B cell (primary cell): ENCODE measurements at regions not wholly inside any gene's neighbourhood (a gene's known extent, or its start where the extent isn't known, plus 50 kb on each side); places are given as distances from the start of the nearest gene placed in this dataset.

Experiments used
- ATAC-seq: fragments of 200-7000 bp; cut with Tn5 transposase; one replicate; pipeline ENCODE4 v1.10.0; 2021; ENCODE audit warnings: low read depth, mild to moderate bottlenecking, moderate number of reproducible peaks, moderate library complexity
- CTCF ChIA-PET: fragments of 350-600 bp; sonication (Branson Sonifier 250); formaldehyde crosslinking; loops from one replicate; lab custom pipeline; 2021; ENCODE audit warnings: antibody characterized with exemption, inconsistent platforms; lab: Charles Lee
- POLR2A ChIA-PET: fragments of 350-600 bp; sonication (Branson Sonifier 250); formaldehyde crosslinking; loops from one replicate; lab custom pipeline; 2021; ENCODE audit warnings: antibody characterized with exemption; lab: Charles Lee
- DNase-seq: peaks from one replicate; pipeline ENCODE4 v3.0.0; 2013
- H2AFZ ChIP-seq: 2 replicates; pipeline ENCODE4 v1.6.1; 2012; ENCODE audit warnings: mild to moderate bottlenecking, low read depth, low read length; ENCODE audit not compliant: insufficient read depth, poor library complexity, severe bottlenecking
- H3K27ac ChIP-seq, 2 donors: 1 replicate in 1 of 2; 2 replicates in 1 of 2; pipeline ENCODE4 v1.5.1; 2012 to 2013; ENCODE audit warnings: low read length in 2 of 2, mild to moderate bottlenecking in 2 of 2, moderate library complexity in 1 of 2
- H3K27me3 ChIP-seq, 4 experiments: fragments of 200-600 bp in 1 of 4; sonication (generic) in 1 of 4; replicated peaks in 1 of 4; 1 replicate in 2 of 4; 2 replicates in 2 of 4; pipeline versions ENCODE4 v1.6.1 to v1.7.0; 2013 to 2016; ENCODE audit warnings: low read length in 3 of 4, mild to moderate bottlenecking in 2 of 4, mixed read lengths in 1 of 4, moderate library complexity in 1 of 4; ENCODE audit not compliant: insufficient read depth in 4 of 4, control insufficient read depth in 3 of 4; ENCODE audit errors: control extremely low read depth in 1 of 4
- H3K36me3 ChIP-seq, 2 experiments: replicated peaks in 1 of 2; 1 replicate in 1 of 2; 2 replicates in 1 of 2; pipeline versions ENCODE4 v1.6.1 to v1.7.1; 2013; ENCODE audit warnings: low read length in 1 of 2; ENCODE audit not compliant: insufficient read depth in 2 of 2, control insufficient read depth in 1 of 2; ENCODE audit errors: control extremely low read depth in 1 of 2, extremely low read depth in 1 of 2
- H3K4me1 ChIP-seq, 2 donors: fragments of 200-600 bp in 1 of 2; sonication (generic) in 1 of 2; 1 replicate in 1 of 2; 2 replicates in 1 of 2; pipeline versions ENCODE4 v1.5.1 to v1.6.1; 2013 to 2017; ENCODE audit warnings: low read length in 2 of 2; ENCODE audit not compliant: control insufficient read depth in 2 of 2, insufficient read depth in 2 of 2
- H3K4me2 ChIP-seq: replicated peaks from 2 replicates; pipeline ENCODE3; 2012; ENCODE audit warnings: mild to moderate bottlenecking, low read depth, low read length; ENCODE audit not compliant: poor library complexity, severe bottlenecking
- H3K4me3 ChIP-seq, 5 experiments: fragments of 200-600 bp in 1 of 5; sonication (generic) in 1 of 5; 1 replicate in 3 of 5; 2 replicates in 2 of 5; pipeline versions ENCODE4 v1.5.1 to v1.7.0; 2011 to 2016; ENCODE audit warnings: low read length in 4 of 5, mild to moderate bottlenecking in 4 of 5, low read depth in 2 of 5, control low read depth in 1 of 5, moderate library complexity in 1 of 5; ENCODE audit not compliant: insufficient read depth in 1 of 5; ENCODE audit errors: control extremely low read depth in 1 of 5, extremely low read depth in 1 of 5
- H3K79me2 ChIP-seq: fragments of 200-600 bp; sonication (generic); one replicate; pipeline ENCODE4 v1.6.0; 2016; ENCODE audit warnings: low read length; ENCODE audit not compliant: control insufficient read depth, insufficient read depth
- H3K9ac ChIP-seq: fragments of 200-600 bp; sonication (generic); 2 replicates; pipeline ENCODE4 v1.6.1; 2017; ENCODE audit warnings: mild to moderate bottlenecking, low read length, moderate library complexity
- H3K9me3 ChIP-seq, 3 donors: one replicate each; pipeline versions ENCODE4 v1.6.1 to v1.7.1; 2013; ENCODE audit warnings: low read length in 2 of 3; ENCODE audit not compliant: control insufficient read depth in 2 of 3, insufficient read depth in 1 of 3; ENCODE audit errors: control extremely low read depth in 1 of 3
- H4K20me1 ChIP-seq: 2 replicates; pipeline ENCODE4 v1.6.0; 2012; ENCODE audit warnings: mild to moderate bottlenecking, low read length; ENCODE audit not compliant: insufficient read depth, control insufficient read depth, poor library complexity, severe bottlenecking
- H3K27ac Mint-ChIP-seq: one replicate; pipeline ENCODE4 v1.8.0; 2021; ENCODE audit warnings: mixed read lengths
- H3K27me3 Mint-ChIP-seq: one replicate; pipeline ENCODE4 v1.8.0; 2021; ENCODE audit warnings: mixed read lengths
- H3K4me1 Mint-ChIP-seq: one replicate; pipeline ENCODE4 v1.8.0; 2021; ENCODE audit warnings: mixed read lengths
- H3K4me3 Mint-ChIP-seq: one replicate; pipeline ENCODE4 v1.8.0; 2021; ENCODE audit warnings: mixed read lengths
- H3K9me3 Mint-ChIP-seq: one replicate; pipeline ENCODE4 v1.8.0; 2022; ENCODE audit warnings: mixed read lengths; ENCODE audit not compliant: insufficient read depth
- EZH2 ChIP-seq: IDR thresholded peaks from 2 replicates; pipeline ENCODE4 v1.6.1; 2012; ENCODE audit warnings: borderline replicate concordance, low read depth, mild to moderate bottlenecking, moderate library complexity, low read length; ENCODE audit not compliant: insufficient read depth, poor library complexity, severe bottlenecking
- WGBS: methylation state at CpG from one replicate; pipeline ENCODE4 v1.1.5; 2013; ENCODE audit warnings: missing lambda C conversion rate; ENCODE audit not compliant: insufficient coverage; 5-methylcytosine and 5-hydroxymethylcytosine counted together
- intact Hi-C: fragments of 100-400 bp; cut with micrococcal nuclease; formaldehyde crosslinking; loops from one replicate; pipeline ENCODE4 v1.10.0; 2022
- TF ChIP-seq, protein P1 (sequence below): fragments of 200-600 bp; IDR thresholded peaks from one replicate; pipeline ENCODE4 v1.8.0; 2022; ENCODE audit warnings: antibody characterized with exemption, mild to moderate bottlenecking

DNA sequence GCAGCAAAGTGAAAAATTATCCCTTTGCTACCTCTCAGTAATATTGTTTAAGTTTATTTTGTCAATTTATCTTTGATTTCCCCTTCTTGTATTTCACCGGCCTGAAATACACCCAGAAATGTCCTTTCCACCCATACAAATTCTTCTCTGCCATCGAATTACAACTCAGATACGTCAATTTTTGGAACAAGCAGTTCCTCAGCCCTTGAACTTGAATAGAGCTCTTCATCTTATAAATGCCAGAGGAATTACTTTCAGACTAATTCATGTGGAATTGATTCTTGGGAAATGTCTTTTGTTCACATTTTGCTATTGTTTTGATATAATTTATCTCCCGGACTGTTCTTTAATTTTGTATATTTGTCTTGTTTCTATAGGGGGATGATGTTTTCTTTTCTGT, 1359.3 kb upstream of the MIR17HG start:
- Histone ChIP-seq H3K4me3 (no peak overlapping the region), H4K20me1 (no peaks in the 10 kb centered on the region), H3K27ac (no peak overlapping the region), H3K9me3 (peaks cover 0 to 3% (median 0%) of the 10 kb centered on the region in 3 donors), H3K4me1 (no peaks in the 10 kb centered on the region), H3K79me2 (no peaks in the 10 kb centered on the region), H3K36me3 (no peaks in the 10 kb centered on the region), H3K4me2 (no peak overlapping the region), H3K27me3 (no peaks in the 10 kb centered on the region), H2AFZ (no peak overlapping the region), H3K9ac (no peak overlapping the region)
- intact Hi-C loops = no loop called here
- ChIA-PET POLR2A (no interaction called here), CTCF (no interaction called here)
- Mint-ChIP-seq H3K4me1 (no peaks in the 10 kb centered on the region), H3K9me3 (peaks cover 3% of the 10 kb centered on the region), H3K4me3 (no peak overlapping the region), H3K27me3 (no peaks in the 10 kb centered on the region), H3K27ac (no peak overlapping the region)
- TF ChIP-seq EZH2 = no peak
- TF ChIP-seq, protein P1, sequence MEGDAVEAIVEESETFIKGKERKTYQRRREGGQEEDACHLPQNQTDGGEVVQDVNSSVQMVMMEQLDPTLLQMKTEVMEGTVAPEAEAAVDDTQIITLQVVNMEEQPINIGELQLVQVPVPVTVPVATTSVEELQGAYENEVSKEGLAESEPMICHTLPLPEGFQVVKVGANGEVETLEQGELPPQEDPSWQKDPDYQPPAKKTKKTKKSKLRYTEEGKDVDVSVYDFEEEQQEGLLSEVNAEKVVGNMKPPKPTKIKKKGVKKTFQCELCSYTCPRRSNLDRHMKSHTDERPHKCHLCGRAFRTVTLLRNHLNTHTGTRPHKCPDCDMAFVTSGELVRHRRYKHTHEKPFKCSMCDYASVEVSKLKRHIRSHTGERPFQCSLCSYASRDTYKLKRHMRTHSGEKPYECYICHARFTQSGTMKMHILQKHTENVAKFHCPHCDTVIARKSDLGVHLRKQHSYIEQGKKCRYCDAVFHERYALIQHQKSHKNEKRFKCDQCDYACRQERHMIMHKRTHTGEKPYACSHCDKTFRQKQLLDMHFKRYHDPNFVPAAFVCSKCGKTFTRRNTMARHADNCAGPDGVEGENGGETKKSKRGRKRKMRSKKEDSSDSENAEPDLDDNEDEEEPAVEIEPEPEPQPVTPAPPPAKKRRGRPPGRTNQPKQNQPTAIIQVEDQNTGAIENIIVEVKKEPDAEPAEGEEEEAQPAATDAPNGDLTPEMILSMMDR = no peak
- no CpG with 5 or more reads among the region's 4 CpGs for WGBS
- ATAC-seq (no peak), DNase-seq (no peak)

DNA sequence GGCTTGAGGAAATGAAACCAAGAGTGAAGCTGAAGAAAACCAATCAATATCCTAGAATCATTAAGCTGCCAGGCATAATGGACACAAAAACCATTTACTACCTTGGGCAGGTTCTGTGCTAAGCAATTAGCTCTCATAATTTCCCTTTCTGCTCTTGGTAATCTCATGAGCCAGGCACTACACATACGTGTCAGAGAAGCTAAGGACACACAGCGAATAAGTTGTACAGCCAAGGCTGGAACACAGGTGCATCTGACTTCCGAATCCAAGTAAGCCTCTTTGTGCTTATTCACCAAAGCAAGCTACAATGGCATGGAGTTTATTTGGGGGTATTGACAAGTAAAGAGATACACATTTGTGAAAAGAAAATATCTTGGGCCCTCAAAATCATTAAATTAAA, 1343.9 kb upstream of the MIR17HG start:
- ChIA-PET POLR2A (no interaction called here), CTCF (no interaction called here)
- H3K27me3 Mint-ChIP-seq = no peaks in the 10 kb centered on the region
- H3K27me3 ChIP-seq = no peaks in the 10 kb centered on the region
- no CpG with 5 or more reads among the region's 3 CpGs for WGBS
- no peak overlapping the region for H3K4me2 ChIP-seq
- H3K27ac ChIP-seq = no peak overlapping the region
- H3K4me1 Mint-ChIP-seq = no peaks in the 10 kb centered on the region
- H3K9me3 Mint-ChIP-seq = peaks cover 3% of the 10 kb centered on the region
- H3K9me3 ChIP-seq = no peaks in the 10 kb centered on the region
- H3K79me2 ChIP-seq = no peaks in the 10 kb centered on the region
- intact Hi-C loops = no loop called here
- TF ChIP-seq EZH2 = no peak
- TF ChIP-seq, protein P1 = no peak
- no peaks in the 10 kb centered on the region for H4K20me1 ChIP-seq
- H3K4me1 ChIP-seq = no peaks in the 10 kb centered on the region
- no peak overlapping the region for H3K4me3 Mint-ChIP-seq
- no peak overlapping the region for H3K4me3 ChIP-seq
- no peaks in the 10 kb centered on the region for H3K36me3 ChIP-seq
- DNase-seq (no peak), ATAC-seq (no peak)
- no peak overlapping the region for H3K9ac ChIP-seq
- no peak overlapping the region for H2AFZ ChIP-seq
- H3K27ac Mint-ChIP-seq = no peak overlapping the region
